Endodermal cell (in vitro differentiated cells): ENCODE measurements at regions not wholly inside any gene's neighbourhood (a gene's known extent, or its start where the extent isn't known, plus 50 kb on each side); places are given as distances from the start of the nearest gene placed in this dataset.
"Not testable (repeated sequence)": the region's sequence is repeated elsewhere in the genome, so short reads cannot be mapped to it uniquely, and the experiment has no call there.

Source experiments
- DNase-seq: peaks from one replicate; pipeline ENCODE4 v3.0.0-alpha.2; 2017
- H3K27ac ChIP-seq: 2 replicates; pipeline ENCODE4 v1.5.1; 2013; ENCODE audit warnings: mild to moderate bottlenecking, low read depth, low read length, moderate library complexity
- H3K27me3 ChIP-seq: 2 replicates; pipeline ENCODE4 v1.6.1; 2013; ENCODE audit warnings: mild to moderate bottlenecking, low read length, moderate library complexity; ENCODE audit not compliant: insufficient read depth, control insufficient read depth, poor library complexity, severe bottlenecking
- H3K36me3 ChIP-seq: 2 replicates; pipeline ENCODE4 v1.7.0; 2013; ENCODE audit warnings: mild to moderate bottlenecking, low read length, moderate library complexity; ENCODE audit not compliant: control insufficient read depth, insufficient read depth
- H3K4me1 ChIP-seq: one replicate; pipeline ENCODE4 v1.7.0; 2013; ENCODE audit warnings: low read length; ENCODE audit not compliant: control insufficient read depth, insufficient read depth
- H3K4me3 ChIP-seq: 2 replicates; pipeline ENCODE4 v1.5.1; 2013; ENCODE audit warnings: mild to moderate bottlenecking, low read length, moderate library complexity
- H3K9ac ChIP-seq: 2 replicates; pipeline ENCODE4 v1.6.1; 2013; ENCODE audit warnings: mild to moderate bottlenecking, low read length, moderate library complexity; ENCODE audit not compliant: poor library complexity, severe bottlenecking; ENCODE audit errors: extremely low read depth
- H3K9me3 ChIP-seq: 2 replicates; pipeline ENCODE4 v1.6.1; 2013; ENCODE audit warnings: mild to moderate bottlenecking, low read length, moderate library complexity; ENCODE audit not compliant: control insufficient read depth
- H3K27ac Mint-ChIP-seq: 2 replicates; pipeline ENCODE4 v1.8.0; 2020; ENCODE audit warnings: mixed read lengths
- H3K27me3 Mint-ChIP-seq: 2 replicates; pipeline ENCODE4 v1.8.0; 2021; ENCODE audit warnings: mild to moderate bottlenecking, mixed read lengths; ENCODE audit not compliant: insufficient read depth
- H3K36me3 Mint-ChIP-seq: 2 replicates; pipeline ENCODE4 v1.8.0; 2020; ENCODE audit warnings: low read depth, mixed read lengths
- H3K4me1 Mint-ChIP-seq: 2 replicates; pipeline ENCODE4 v1.8.0; 2020; ENCODE audit warnings: mixed read lengths
- H3K4me3 Mint-ChIP-seq: 2 replicates; pipeline ENCODE4 v1.8.0; 2020; ENCODE audit warnings: mild to moderate bottlenecking, moderate library complexity, mixed read lengths
- H3K9me3 Mint-ChIP-seq: 2 replicates; pipeline ENCODE4 v1.8.0; 2020; ENCODE audit warnings: mild to moderate bottlenecking, mixed read lengths
- WGBS, 2 experiments: methylation state at CpG; one replicate each; pipeline versions ENCODE4 v1.1.5 to v1.1.7; 2013; ENCODE audit warnings: missing lambda C conversion rate in 2 of 2, mixed read lengths in 1 of 2; ENCODE audit not compliant: insufficient coverage in 1 of 2, insufficient read length in 1 of 2; 5-methylcytosine and 5-hydroxymethylcytosine counted together
- TF ChIP-seq, protein P1 (sequence below): fragments of 200-600 bp; sonication (generic); conservative IDR thresholded peaks from 2 replicates; pipeline ENCODE4 v1.5.0; 2021; ENCODE audit warnings: antibody characterized with exemption, mild to moderate bottlenecking

DNA sequence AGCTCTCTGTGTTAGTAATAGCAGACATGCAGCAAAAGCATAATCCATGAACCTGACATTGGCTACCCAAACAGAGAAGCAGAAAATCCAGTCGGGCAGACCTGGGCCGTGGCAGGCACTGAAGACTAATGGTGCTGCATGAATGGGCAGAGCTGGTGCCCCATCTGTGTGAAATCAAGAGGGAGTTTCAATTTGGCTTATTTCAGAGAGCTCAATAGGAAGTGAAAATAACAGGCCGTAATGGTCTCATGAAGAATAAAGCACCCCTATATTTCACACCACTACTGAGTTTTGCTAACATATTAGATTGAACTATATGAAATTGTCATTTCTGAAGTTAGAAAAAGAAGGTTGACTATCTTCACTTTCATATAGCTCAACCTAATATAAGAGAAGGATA is 149.7 kb downstream of the ENC1 start:
- no peak overlapping the region for H3K4me3 Mint-ChIP-seq
- Histone ChIP-seq H3K36me3 (no peaks in the 10 kb centered on the region), H3K4me3 (no peak overlapping the region), H3K27me3 (no peaks in the 10 kb centered on the region), H3K9ac (no peak overlapping the region), H3K9me3 (no peaks in the 10 kb centered on the region), H3K27ac (no peak overlapping the region), H3K4me1 (no peaks in the 10 kb centered on the region)
- H3K27me3 Mint-ChIP-seq, result peaks cover 5% of the 10 kb centered on the region
- H3K36me3 Mint-ChIP-seq, result no peaks in the 10 kb centered on the region
- DNase-seq, result no peak
- H3K27ac Mint-ChIP-seq, result no peak overlapping the region
- 88 to 94% methylated on average over 2 of the region's 3 CpGs for WGBS, 2 experiments
- TF ChIP-seq, protein P1, sequence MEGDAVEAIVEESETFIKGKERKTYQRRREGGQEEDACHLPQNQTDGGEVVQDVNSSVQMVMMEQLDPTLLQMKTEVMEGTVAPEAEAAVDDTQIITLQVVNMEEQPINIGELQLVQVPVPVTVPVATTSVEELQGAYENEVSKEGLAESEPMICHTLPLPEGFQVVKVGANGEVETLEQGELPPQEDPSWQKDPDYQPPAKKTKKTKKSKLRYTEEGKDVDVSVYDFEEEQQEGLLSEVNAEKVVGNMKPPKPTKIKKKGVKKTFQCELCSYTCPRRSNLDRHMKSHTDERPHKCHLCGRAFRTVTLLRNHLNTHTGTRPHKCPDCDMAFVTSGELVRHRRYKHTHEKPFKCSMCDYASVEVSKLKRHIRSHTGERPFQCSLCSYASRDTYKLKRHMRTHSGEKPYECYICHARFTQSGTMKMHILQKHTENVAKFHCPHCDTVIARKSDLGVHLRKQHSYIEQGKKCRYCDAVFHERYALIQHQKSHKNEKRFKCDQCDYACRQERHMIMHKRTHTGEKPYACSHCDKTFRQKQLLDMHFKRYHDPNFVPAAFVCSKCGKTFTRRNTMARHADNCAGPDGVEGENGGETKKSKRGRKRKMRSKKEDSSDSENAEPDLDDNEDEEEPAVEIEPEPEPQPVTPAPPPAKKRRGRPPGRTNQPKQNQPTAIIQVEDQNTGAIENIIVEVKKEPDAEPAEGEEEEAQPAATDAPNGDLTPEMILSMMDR, result no peak
- no peaks in the 10 kb centered on the region for H3K9me3 Mint-ChIP-seq
- H3K4me1 Mint-ChIP-seq, result peaks cover 4% of the 10 kb centered on the region

DNA sequence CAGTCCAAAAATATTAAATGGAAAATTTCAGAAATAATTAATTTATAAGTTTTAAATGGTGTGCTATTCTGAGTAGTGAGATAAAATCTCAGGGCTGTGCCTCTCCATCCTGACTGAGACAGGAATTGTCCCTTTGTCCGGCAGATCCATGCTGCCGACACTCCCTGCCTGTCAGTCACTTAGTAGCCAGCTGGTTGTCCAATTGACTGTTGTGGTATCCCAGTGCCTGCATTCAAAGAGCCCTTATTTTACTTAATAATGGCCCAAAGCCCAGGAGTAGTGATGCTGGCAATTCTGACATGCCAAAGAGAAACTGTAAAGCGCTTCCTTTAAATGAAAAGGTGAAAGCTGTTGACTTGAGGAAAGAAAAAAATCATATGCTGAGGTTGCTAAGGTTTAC is 157.5 kb downstream of the ENC1 start:
- Mint-ChIP-seq H3K36me3 (no peaks in the 10 kb centered on the region), H3K27ac (no peak overlapping the region), H3K27me3 (peaks cover 2% of the 10 kb centered on the region), H3K4me1 (no peaks in the 10 kb centered on the region), H3K4me3 (no peak overlapping the region), H3K9me3 (no peaks in the 10 kb centered on the region)
- Histone ChIP-seq H3K36me3 (no peaks in the 10 kb centered on the region), H3K4me1 (no peaks in the 10 kb centered on the region), H3K27me3 (no peaks in the 10 kb centered on the region), H3K9ac (no peak overlapping the region), H3K4me3 (no peak overlapping the region), H3K9me3 (no peaks in the 10 kb centered on the region), H3K27ac (no peak overlapping the region)
- TF ChIP-seq, protein P1, result no peak
- whole genome bisulfite sequencing, 2 experiments, result 73 to 81% methylated on average over 2 to 3 of the region's 3 CpGs
- no peak for DNase-seq

DNA sequence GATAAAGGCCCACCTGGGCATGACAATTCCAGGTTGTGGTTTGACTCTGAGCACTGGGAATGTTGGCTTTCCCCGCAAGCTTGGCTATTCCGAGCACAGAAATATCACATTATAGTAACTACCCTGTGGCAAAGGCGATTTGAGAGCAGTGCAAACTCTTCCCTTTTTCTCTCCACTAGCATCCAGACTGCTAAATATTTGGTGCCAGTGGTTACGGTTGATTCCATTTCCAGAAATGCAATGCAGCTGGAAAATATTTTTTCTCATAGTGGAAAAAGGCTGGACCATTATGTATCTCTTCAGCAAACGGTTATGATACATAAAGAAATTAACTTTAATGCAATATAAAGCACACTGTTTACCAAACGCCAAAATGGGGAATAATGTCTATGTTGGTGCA is 158.0 kb downstream of the ENC1 start:
- no peaks in the 10 kb centered on the region for H3K9me3 Mint-ChIP-seq
- H3K9me3 ChIP-seq, result no peaks in the 10 kb centered on the region
- no peak overlapping the region for H3K4me3 ChIP-seq
- H3K4me1 ChIP-seq, result no peaks in the 10 kb centered on the region
- no peaks in the 10 kb centered on the region for H3K4me1 Mint-ChIP-seq
- H3K36me3 ChIP-seq, result no peaks in the 10 kb centered on the region
- TF ChIP-seq, protein P1, result no peak
- no peak overlapping the region for H3K27ac ChIP-seq
- peaks cover 3% of the 10 kb centered on the region for H3K27me3 Mint-ChIP-seq
- no peak overlapping the region for H3K4me3 Mint-ChIP-seq
- no peaks in the 10 kb centered on the region for H3K36me3 Mint-ChIP-seq
- no peak overlapping the region for H3K9ac ChIP-seq
- H3K27ac Mint-ChIP-seq, result no peak overlapping the region
- no peaks in the 10 kb centered on the region for H3K27me3 ChIP-seq
- WGBS, 2 experiments, result 83% methylated on average over 4 to 6 of the region's 6 CpGs
- no peak for DNase-seq

DNA sequence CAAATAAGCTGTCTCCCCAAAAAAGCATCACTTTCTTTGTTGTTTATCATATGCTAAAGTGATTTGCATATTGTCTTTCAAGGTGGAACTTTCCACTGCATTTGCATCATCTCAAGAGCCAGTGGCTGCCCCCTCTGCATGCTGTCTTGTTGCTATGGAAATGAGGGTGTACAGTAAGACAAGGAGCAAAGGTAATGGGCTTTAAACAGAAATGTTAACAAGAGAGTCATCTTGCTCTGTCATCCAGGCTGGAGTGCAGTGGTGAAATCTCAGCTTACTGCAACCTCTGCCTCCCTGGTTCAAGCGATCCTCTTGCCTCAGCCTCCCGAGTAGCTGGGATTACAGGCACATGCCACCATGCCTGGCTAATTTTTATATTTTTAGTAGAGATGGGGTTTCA is 159.2 kb downstream of the ENC1 start:
- not testable (repeated sequence) for H3K27ac Mint-ChIP-seq, H3K4me3 Mint-ChIP-seq, H3K9me3 ChIP-seq, H3K36me3 ChIP-seq, H3K4me3 ChIP-seq, H3K27me3 Mint-ChIP-seq, H3K27me3 ChIP-seq, H3K9ac ChIP-seq, H3K4me1 Mint-ChIP-seq, H3K9me3 Mint-ChIP-seq, H3K4me1 ChIP-seq, H3K36me3 Mint-ChIP-seq, H3K27ac ChIP-seq, DNase-seq
- WGBS, 2 experiments, result 82 to 100% methylated on average over 1 to 2 of the region's 2 CpGs
